ENCODE measurements at regions not wholly inside any gene's neighbourhood (a gene's known extent, or its start where the extent isn't known, plus 50 kb on each side); places are given as distances from the start of the nearest gene placed in this dataset.

GRCh38 chr6:119643876-119644275, 294.3 kb upstream of the MAN1A1 start:
- no peaks in the 10 kb centered on the region for H3K9me3 Mint-ChIP-seq
- Histone ChIP-seq H3K36me3 (ENCODE audit: insufficient read depth) (no peaks in the 10 kb centered on the region), H3K4me1 (ENCODE audit: insufficient read depth) (no peaks in the 10 kb centered on the region), H3K4me2 (no peak overlapping the region), H3K9me2 (ENCODE audit: insufficient read depth) (no peaks in the 10 kb centered on the region; the same call in 1 of the 2 replicates), H3K4me3 (no peak overlapping the region), H3K27ac (ENCODE audit: low read depth) (no peak overlapping the region), H2AFZ (no peak overlapping the region), H4K20me1 (replicated peaks; ENCODE audit: insufficient read depth) (no peaks in the 10 kb centered on the region), H3F3A (replicated peaks; ENCODE audit: low read depth) (no peaks in the 10 kb centered on the region), H3K27me3 (ENCODE audit: insufficient read depth) (no peaks in the 10 kb centered on the region), H3K79me2 (replicated peaks; ENCODE audit: insufficient read depth) (no peaks in the 10 kb centered on the region)
- H3K27ac Mint-ChIP-seq, result no peak overlapping the region
- TF ChIP-seq CREB1 (CRISPR knock-in tag; IDR thresholded peaks at IDR 0.05; ENCODE audit: low read depth), result no peak
- TF ChIP-seq, protein P1, sequence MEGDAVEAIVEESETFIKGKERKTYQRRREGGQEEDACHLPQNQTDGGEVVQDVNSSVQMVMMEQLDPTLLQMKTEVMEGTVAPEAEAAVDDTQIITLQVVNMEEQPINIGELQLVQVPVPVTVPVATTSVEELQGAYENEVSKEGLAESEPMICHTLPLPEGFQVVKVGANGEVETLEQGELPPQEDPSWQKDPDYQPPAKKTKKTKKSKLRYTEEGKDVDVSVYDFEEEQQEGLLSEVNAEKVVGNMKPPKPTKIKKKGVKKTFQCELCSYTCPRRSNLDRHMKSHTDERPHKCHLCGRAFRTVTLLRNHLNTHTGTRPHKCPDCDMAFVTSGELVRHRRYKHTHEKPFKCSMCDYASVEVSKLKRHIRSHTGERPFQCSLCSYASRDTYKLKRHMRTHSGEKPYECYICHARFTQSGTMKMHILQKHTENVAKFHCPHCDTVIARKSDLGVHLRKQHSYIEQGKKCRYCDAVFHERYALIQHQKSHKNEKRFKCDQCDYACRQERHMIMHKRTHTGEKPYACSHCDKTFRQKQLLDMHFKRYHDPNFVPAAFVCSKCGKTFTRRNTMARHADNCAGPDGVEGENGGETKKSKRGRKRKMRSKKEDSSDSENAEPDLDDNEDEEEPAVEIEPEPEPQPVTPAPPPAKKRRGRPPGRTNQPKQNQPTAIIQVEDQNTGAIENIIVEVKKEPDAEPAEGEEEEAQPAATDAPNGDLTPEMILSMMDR (conservative IDR thresholded peaks at IDR 0.05; ENCODE audit: low read depth in 2 of 2), result no peak
- no peak for TF ChIP-seq EZH2 (IDR thresholded peaks at IDR 0.05; ENCODE audit: low read depth, unreplicated experiment)
- no peak for TF ChIP-seq ZNF462 (CRISPR knock-in tag; IDR thresholded peaks at IDR 0.05)
- TF ChIP-seq STAT1 (IDR thresholded peaks at IDR 0.05; ENCODE audit: unreplicated experiment), result no peak
- TF ChIP-seq ETS1 (IDR thresholded peaks at IDR 0.05), result no peak
- TF ChIP-seq EZH2phosphoT487 (IDR thresholded peaks at IDR 0.05; ENCODE audit: unreplicated experiment), result no peak
- TF ChIP-seq, protein P2, sequence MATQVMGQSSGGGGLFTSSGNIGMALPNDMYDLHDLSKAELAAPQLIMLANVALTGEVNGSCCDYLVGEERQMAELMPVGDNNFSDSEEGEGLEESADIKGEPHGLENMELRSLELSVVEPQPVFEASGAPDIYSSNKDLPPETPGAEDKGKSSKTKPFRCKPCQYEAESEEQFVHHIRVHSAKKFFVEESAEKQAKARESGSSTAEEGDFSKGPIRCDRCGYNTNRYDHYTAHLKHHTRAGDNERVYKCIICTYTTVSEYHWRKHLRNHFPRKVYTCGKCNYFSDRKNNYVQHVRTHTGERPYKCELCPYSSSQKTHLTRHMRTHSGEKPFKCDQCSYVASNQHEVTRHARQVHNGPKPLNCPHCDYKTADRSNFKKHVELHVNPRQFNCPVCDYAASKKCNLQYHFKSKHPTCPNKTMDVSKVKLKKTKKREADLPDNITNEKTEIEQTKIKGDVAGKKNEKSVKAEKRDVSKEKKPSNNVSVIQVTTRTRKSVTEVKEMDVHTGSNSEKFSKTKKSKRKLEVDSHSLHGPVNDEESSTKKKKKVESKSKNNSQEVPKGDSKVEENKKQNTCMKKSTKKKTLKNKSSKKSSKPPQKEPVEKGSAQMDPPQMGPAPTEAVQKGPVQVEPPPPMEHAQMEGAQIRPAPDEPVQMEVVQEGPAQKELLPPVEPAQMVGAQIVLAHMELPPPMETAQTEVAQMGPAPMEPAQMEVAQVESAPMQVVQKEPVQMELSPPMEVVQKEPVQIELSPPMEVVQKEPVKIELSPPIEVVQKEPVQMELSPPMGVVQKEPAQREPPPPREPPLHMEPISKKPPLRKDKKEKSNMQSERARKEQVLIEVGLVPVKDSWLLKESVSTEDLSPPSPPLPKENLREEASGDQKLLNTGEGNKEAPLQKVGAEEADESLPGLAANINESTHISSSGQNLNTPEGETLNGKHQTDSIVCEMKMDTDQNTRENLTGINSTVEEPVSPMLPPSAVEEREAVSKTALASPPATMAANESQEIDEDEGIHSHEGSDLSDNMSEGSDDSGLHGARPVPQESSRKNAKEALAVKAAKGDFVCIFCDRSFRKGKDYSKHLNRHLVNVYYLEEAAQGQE (IDR thresholded peaks at IDR 0.05; ENCODE audit: unreplicated experiment), result no peak
- no peak for TF ChIP-seq POLR2AphosphoS5 (IDR thresholded peaks at IDR 0.05; ENCODE audit: low read depth)
- no peak for TF ChIP-seq ZNF331 (CRISPR knock-in tag; IDR thresholded peaks at IDR 0.05; ENCODE audit: low read depth)
- TF ChIP-seq ZNF114 (CRISPR knock-in tag; IDR thresholded peaks at IDR 0.05), result no peak
- TF ChIP-seq JUNB (IDR thresholded peaks at IDR 0.05; ENCODE audit: unreplicated experiment), result no peak
- no peak for TF ChIP-seq NANOG (IDR thresholded peaks at IDR 0.05; ENCODE audit: borderline replicate concordance)
- no peak overlapping the region for H3K4me3 Mint-ChIP-seq
- DNase-seq (ENCODE audit: low spot score) (no peak), ATAC-seq (no peak)
- no peaks in the 10 kb centered on the region for H3K27me3 Mint-ChIP-seq (ENCODE audit: insufficient read depth, low read depth, poor library complexity)
- H3K4me1 Mint-ChIP-seq, result no peaks in the 10 kb centered on the region
- H3K36me3 Mint-ChIP-seq (ENCODE audit: low read depth), result no peaks in the 10 kb centered on the region
